Activated T-helper 17 cell treated with anti-CD3 and anti-CD28 coated beads, Interleukin-2, amount 50 U/mL, for 72 hours (primary cell): ENCODE measurements at regions not wholly inside any gene's neighbourhood (a gene's known extent, or its start where the extent isn't known, plus 50 kb on each side); places are given as distances from the start of the nearest gene placed in this dataset.
"Not testable (repeated sequence)": the region's sequence is repeated elsewhere in the genome, so short reads cannot be mapped to it uniquely, and the experiment has no call there.

Source experiments
- ATAC-seq: fragments of 150-1000 bp; cut with Tn5 transposase; replicated peaks from 2 replicates; pipeline ENCODE4 v1.10.0; 2021; ENCODE audit warnings: mild to moderate bottlenecking, moderate library complexity
- H3K27ac Mint-ChIP-seq: one replicate; pipeline ENCODE4 v1.8.0; 2022; ENCODE audit warnings: mixed read lengths
- H3K27me3 Mint-ChIP-seq: one replicate; pipeline ENCODE4 v1.8.0; 2022; ENCODE audit warnings: mixed read lengths
- H3K36me3 Mint-ChIP-seq: one replicate; pipeline ENCODE4 v1.8.0; 2022; ENCODE audit warnings: low read depth, mild to moderate bottlenecking, mixed read lengths
- H3K4me1 Mint-ChIP-seq: one replicate; pipeline ENCODE4 v1.8.0; 2022; ENCODE audit warnings: mixed read lengths
- H3K4me3 Mint-ChIP-seq: one replicate; pipeline ENCODE4 v1.8.0; 2022; ENCODE audit warnings: mild to moderate bottlenecking, mixed read lengths
- H3K9me3 Mint-ChIP-seq: one replicate; pipeline ENCODE4 v1.8.0; 2022; ENCODE audit warnings: mixed read lengths

- H3K27ac Mint-ChIP-seq, H3K4me3 Mint-ChIP-seq, H3K4me1 Mint-ChIP-seq, H3K9me3 Mint-ChIP-seq, H3K36me3 Mint-ChIP-seq, H3K27me3 Mint-ChIP-seq, ATAC-seq: not testable (repeated sequence)
Measured at GRCh38 chr17:22376747-22377146, 684.4 kb downstream of the KCNJ18 start.

GRCh38 chr17:22378748-22379147, 686.4 kb downstream of the KCNJ18 start:
- H3K4me1 Mint-ChIP-seq, H3K27ac Mint-ChIP-seq, H3K27me3 Mint-ChIP-seq, ATAC-seq, H3K9me3 Mint-ChIP-seq, H3K36me3 Mint-ChIP-seq, H3K4me3 Mint-ChIP-seq: not testable (repeated sequence)

- not testable (repeated sequence) for H3K4me3 Mint-ChIP-seq, H3K9me3 Mint-ChIP-seq, H3K27me3 Mint-ChIP-seq, ATAC-seq, H3K4me1 Mint-ChIP-seq, H3K36me3 Mint-ChIP-seq, H3K27ac Mint-ChIP-seq
Measured at GRCh38 chr17:22381589-22381988, 689.3 kb downstream of the KCNJ18 start.

- H3K27me3 Mint-ChIP-seq, H3K9me3 Mint-ChIP-seq, H3K4me1 Mint-ChIP-seq: not testable (repeated sequence)
Measured at GRCh38 chr17:22383772-22384460, 691.6 kb downstream of the KCNJ18 start.

GRCh38 chr17:22384461-22384800, 692.1 kb downstream of the KCNJ18 start:
- H3K4me1 Mint-ChIP-seq, ATAC-seq, H3K27me3 Mint-ChIP-seq, H3K27ac Mint-ChIP-seq, H3K4me3 Mint-ChIP-seq, H3K9me3 Mint-ChIP-seq, H3K36me3 Mint-ChIP-seq: not testable (repeated sequence)

More at GRCh38 chr17:22383772-22384460, 691.6 kb downstream of the KCNJ18 start:
- not testable (repeated sequence) for ATAC-seq, H3K27ac Mint-ChIP-seq, H3K36me3 Mint-ChIP-seq, H3K4me3 Mint-ChIP-seq

GRCh38 chr17:22398446-22398845, 706.1 kb downstream of the KCNJ18 start:
- H3K27me3 Mint-ChIP-seq, H3K4me1 Mint-ChIP-seq, H3K36me3 Mint-ChIP-seq, H3K4me3 Mint-ChIP-seq, H3K27ac Mint-ChIP-seq, H3K9me3 Mint-ChIP-seq, ATAC-seq: not testable (repeated sequence)

- H3K9me3 Mint-ChIP-seq, H3K27me3 Mint-ChIP-seq, H3K36me3 Mint-ChIP-seq, ATAC-seq, H3K4me3 Mint-ChIP-seq, H3K4me1 Mint-ChIP-seq, H3K27ac Mint-ChIP-seq: not testable (repeated sequence)
Measured at GRCh38 chr17:22399037-22399436, 706.7 kb downstream of the KCNJ18 start.

GRCh38 chr17:22405080-22405479, 712.8 kb downstream of the KCNJ18 start:
- H3K9me3 Mint-ChIP-seq, ATAC-seq, H3K4me3 Mint-ChIP-seq, H3K27me3 Mint-ChIP-seq, H3K36me3 Mint-ChIP-seq, H3K27ac Mint-ChIP-seq, H3K4me1 Mint-ChIP-seq: not testable (repeated sequence)

- Mint-ChIP-seq H3K36me3 (no peaks in the 10 kb centered on the region), H3K4me3 (no peak overlapping the region), H3K27ac (no peak overlapping the region), H3K4me1 (peaks cover 4% of the 10 kb centered on the region), H3K9me3 (peaks cover 24% of the 10 kb centered on the region), H3K27me3 (no peaks in the 10 kb centered on the region)
- ATAC-seq: no peak
Measured at GRCh38 chr17:22409160-22409751, 716.9 kb downstream of the KCNJ18 start.

- no peak overlapping the region for H3K27ac Mint-ChIP-seq
- H3K9me3 Mint-ChIP-seq: peaks cover 24% of the 10 kb centered on the region
- no peak overlapping the region for H3K4me3 Mint-ChIP-seq
- H3K27me3 Mint-ChIP-seq: no peaks in the 10 kb centered on the region
- H3K4me1 Mint-ChIP-seq: peaks cover 4% of the 10 kb centered on the region
- no peak for ATAC-seq
- no peaks in the 10 kb centered on the region for H3K36me3 Mint-ChIP-seq
Measured at GRCh38 chr17:22410136-22410535, 717.8 kb downstream of the KCNJ18 start.

GRCh38 chr17:22411185-22411784, 719.0 kb downstream of the KCNJ18 start:
- ATAC-seq: no peak
- Mint-ChIP-seq H3K27ac (no peak overlapping the region), H3K36me3 (no peaks in the 10 kb centered on the region), H3K4me3 (no peak overlapping the region), H3K9me3 (peaks cover 31% of the 10 kb centered on the region), H3K27me3 (no peaks in the 10 kb centered on the region), H3K4me1 (peaks cover 4% of the 10 kb centered on the region)

GRCh38 chr17:22435231-22435974, 743.1 kb downstream of the KCNJ18 start:
- no peak overlapping the region for H3K4me3 Mint-ChIP-seq
- peaks cover 25% of the 10 kb centered on the region for H3K9me3 Mint-ChIP-seq
- H3K36me3 Mint-ChIP-seq: no peaks in the 10 kb centered on the region
- H3K27me3 Mint-ChIP-seq: no peaks in the 10 kb centered on the region
- H3K4me1 Mint-ChIP-seq: no peaks in the 10 kb centered on the region
- ATAC-seq: no peak
- H3K27ac Mint-ChIP-seq: no peak overlapping the region

GRCh38 chr17:22441776-22442175, 749.5 kb downstream of the KCNJ18 start:
- Mint-ChIP-seq H3K4me1 (no peaks in the 10 kb centered on the region), H3K36me3 (no peaks in the 10 kb centered on the region), H3K27me3 (no peaks in the 10 kb centered on the region), H3K9me3 (peaks cover 22% of the 10 kb centered on the region), H3K4me3 (no peak overlapping the region), H3K27ac (no peak overlapping the region)
- no peak for ATAC-seq

- no peaks in the 10 kb centered on the region for H3K36me3 Mint-ChIP-seq
- H3K4me3 Mint-ChIP-seq: no peak overlapping the region
- peaks cover 11% of the 10 kb centered on the region for H3K9me3 Mint-ChIP-seq
- no peaks in the 10 kb centered on the region for H3K4me1 Mint-ChIP-seq
- no peak for ATAC-seq
- H3K27ac Mint-ChIP-seq: no peak overlapping the region
- no peaks in the 10 kb centered on the region for H3K27me3 Mint-ChIP-seq
Measured at GRCh38 chr17:22443061-22443460, 750.7 kb downstream of the KCNJ18 start.

- H3K27ac Mint-ChIP-seq: no peak overlapping the region
- ATAC-seq: no peak
- no peaks in the 10 kb centered on the region for H3K27me3 Mint-ChIP-seq
- no peaks in the 10 kb centered on the region for H3K36me3 Mint-ChIP-seq
- peaks cover 13% of the 10 kb centered on the region for H3K9me3 Mint-ChIP-seq
- H3K4me1 Mint-ChIP-seq: no peaks in the 10 kb centered on the region
- H3K4me3 Mint-ChIP-seq: no peak overlapping the region
Measured at GRCh38 chr17:22453181-22453580, 760.9 kb downstream of the KCNJ18 start.
